ENCODE measurements at regions not wholly inside any gene's neighbourhood (a gene's known extent, or its start where the extent isn't known, plus 50 kb on each side); places are given as distances from the start of the nearest gene placed in this dataset.
"Not testable (repeated sequence)": the region's sequence is repeated elsewhere in the genome, so short reads cannot be mapped to it uniquely, and the experiment has no call there.

GRCh38 chr22:49357661-49358440, 469.8 kb downstream of the BRD1 start:
- no peak for DNase-seq (ENCODE audit: low read depth)

DNA sequence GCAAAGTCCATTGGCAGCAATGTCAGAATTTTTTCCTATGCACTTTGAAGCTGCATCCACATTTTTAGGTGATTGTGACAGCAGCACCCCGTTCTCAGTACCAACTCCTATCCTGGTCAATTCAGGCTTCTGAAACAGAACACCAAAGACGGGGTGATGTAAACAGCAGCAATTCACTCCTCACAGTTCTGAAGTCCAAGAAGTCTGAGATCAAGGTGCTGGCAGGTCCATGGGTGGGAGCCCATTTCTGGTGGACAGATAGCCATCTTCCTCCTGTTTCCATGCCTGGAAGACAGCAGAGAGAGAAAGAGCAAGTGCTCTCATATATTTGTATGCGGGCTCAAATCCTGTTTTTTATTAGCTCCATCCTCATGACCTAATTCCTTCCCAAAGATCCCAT, 471.2 kb downstream of the BRD1 start:
- no peak for DNase-seq (ENCODE audit: low read depth)

DNA sequence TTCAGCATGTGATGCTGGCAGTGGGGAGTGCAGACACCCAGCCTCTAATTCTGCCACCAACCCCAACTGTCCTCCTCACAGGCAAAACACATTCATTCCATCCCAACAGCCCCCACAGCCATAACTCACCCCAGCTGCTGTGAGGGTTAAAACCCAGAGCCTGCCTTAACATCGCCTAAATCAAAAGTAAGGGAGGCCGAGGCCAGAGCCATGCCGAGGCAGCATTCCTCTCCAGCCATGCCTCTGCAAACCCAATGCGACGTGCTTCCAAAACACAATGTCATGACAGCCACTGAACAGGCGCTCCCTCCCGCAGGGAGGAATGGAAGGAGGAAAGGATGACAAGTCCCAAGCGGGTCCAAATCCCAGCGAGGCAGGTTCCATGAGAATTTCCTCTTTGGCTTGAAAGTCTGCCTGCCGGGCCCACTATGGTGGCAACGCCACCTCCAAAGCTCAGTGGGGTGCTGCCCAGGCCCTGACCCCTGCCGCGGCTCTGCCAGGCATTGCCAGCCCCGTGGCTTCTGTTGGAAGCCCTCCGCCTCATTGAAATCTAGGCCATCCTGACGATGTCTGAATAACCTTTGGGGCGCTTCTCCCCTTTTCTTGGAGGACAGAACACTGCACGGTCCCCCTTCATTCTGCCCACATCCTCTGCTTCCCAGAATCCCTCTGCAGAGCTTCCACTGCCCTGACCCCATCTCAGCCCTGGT, 472.3 kb downstream of the BRD1 start:
- DNase-seq (ENCODE audit: low read depth): no peak

- DNase-seq (ENCODE audit: low read depth): no peak
Measured at GRCh38 chr22:49354516-49355210, 473.0 kb downstream of the BRD1 start.

GRCh38 chr22:49353235-49353634, 474.4 kb downstream of the BRD1 start:
- DNase-seq (ENCODE audit: low read depth): no peak

GRCh38 chr22:49352361-49353169, 475.1 kb downstream of the BRD1 start:
- DNase-seq (ENCODE audit: low read depth): no peak

GRCh38 chr22:49351761-49352227, 475.9 kb downstream of the BRD1 start:
- no peak for DNase-seq (ENCODE audit: low read depth)

DNA sequence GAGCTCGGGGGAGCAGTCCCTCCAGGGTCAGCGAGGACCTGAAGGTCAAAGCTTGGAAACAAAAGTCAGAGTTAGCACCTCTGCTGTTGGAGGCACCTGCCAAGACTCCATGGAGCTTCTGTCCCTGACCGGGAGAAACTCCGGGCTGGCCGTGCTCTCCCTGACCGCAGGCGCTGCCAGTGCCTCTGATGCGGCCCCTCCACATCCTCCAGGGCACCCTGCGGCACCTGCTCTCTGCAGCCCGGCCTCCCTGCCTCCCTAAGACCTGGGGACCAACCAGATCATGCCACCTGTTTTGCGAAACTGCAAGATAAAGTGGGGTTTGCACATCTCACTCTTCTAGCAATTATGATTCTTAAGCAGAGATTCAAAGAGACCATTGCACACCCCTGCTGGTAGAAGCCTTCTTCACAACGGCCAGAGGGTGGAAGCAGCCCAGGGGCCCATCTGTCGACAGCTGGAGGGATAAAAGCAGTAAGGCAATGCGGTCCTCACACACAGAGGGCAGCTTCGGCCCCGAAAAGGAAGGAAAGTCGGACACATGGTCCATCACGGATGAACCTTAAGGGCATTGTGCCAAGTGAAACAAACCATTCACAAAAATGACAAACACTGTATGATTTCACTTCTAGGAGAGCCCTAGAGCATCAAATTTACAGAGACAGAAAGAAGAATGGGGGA, 477.1 kb downstream of the BRD1 start:
- no peak for DNase-seq (ENCODE audit: low read depth)

DNA sequence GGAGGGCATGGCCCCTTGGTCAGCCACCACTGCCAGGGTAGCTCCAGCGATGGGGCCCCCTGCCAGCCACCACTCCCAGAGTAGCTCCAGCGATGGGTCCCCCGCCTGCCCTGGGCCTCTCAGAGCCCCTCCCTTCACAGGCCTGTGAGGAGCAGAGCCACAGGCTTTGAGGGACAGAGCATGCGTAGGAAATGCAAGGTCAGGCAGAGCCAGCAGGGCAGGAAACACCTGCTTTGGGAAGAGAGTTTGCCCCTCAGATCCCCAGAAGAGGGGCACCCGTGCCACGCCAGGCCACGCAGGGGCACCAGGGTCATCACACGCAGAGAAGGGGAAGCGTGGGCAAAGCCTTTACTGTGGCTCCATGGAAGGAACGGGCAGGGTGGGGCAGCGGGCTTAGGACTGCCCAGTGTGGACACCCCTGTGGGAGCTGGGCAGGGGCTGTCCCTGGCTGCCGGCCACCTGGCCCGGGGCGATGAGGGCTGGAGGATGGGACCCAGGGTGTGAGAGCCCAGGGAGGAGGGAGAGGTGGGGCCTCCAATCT, 477.8 kb downstream of the BRD1 start:
- DNase-seq (ENCODE audit: low read depth): no peak

GRCh38 chr22:49349181-49349835, 478.4 kb downstream of the BRD1 start:
- DNase-seq (ENCODE audit: low read depth): no peak

DNA sequence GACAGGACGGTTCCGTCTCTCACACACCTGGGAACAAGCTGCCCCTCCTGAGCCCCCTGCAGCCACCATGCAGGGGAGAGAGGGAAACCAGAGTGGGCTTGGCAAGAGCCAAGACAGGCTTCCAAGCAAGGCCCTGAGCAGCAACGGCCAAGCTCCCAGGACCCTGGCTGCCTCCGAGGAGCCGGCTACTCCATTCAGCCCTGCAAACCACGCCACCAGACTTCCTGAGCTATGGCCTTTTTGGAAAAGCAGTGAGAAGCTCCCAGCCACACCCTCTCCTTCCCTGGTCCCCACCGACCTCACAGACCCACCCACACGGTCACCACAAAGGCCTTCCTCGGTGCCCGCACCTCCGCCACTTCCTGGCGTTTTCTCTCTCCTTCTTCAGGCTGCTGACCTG, 479.0 kb downstream of the BRD1 start:
- DNase-seq (ENCODE audit: low read depth): no peak

- DNase-seq (ENCODE audit: low read depth): no peak
Measured at GRCh38 chr22:49347376-49347775, 480.3 kb downstream of the BRD1 start.

GRCh38 chr22:49345896-49346295, 481.8 kb downstream of the BRD1 start:
- DNase-seq (ENCODE audit: low read depth): no peak

DNA sequence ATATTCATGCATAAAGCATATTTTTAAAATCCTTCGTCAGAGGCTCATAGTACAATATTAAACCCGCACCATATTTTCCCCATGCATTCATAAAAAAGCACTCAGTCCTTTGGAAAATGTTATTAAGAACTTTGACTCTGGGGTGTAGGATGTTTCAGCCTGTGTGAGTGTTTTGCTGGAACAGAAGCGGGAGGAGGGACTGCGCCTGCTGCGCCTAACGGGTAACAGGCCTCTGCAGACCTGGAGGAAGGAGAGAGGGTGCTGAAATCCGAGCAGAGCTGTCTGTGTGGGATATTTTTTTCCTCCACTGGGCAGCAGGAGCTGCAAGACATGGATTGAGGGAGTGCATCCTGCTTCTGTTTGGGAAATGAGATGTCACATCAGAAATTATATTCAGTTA, 483.0 kb downstream of the BRD1 start:
- DNase-seq (ENCODE audit: low read depth): no peak

DNA sequence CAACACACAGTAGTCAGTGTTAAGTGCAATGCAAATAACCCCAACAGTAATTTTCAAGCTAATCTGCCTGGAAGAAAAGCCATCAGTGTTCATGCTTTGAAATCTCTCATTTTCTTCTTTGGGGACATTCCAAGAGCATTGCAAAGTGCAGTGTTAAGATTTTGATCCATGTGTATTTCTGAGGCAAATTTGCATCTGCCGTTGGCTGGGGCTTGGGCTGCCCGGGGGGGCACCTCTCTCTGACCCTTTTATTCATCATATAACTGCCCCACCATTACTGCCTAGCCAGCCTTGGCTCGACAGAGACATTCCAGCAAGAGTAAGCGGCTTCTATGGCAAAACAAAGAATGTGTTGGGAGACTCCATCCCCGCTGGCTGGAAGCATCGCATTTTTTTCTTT, 483.5 kb downstream of the BRD1 start:
- DNase-seq (ENCODE audit: low read depth): no peak

GRCh38 chr22:49340406-49340805, 487.3 kb downstream of the BRD1 start:
- DNase-seq (ENCODE audit: low read depth): no peak

- DNase-seq (ENCODE audit: low read depth): not testable (repeated sequence)
Measured at GRCh38 chr22:49336483-49336882, 491.2 kb downstream of the BRD1 start.

DNA sequence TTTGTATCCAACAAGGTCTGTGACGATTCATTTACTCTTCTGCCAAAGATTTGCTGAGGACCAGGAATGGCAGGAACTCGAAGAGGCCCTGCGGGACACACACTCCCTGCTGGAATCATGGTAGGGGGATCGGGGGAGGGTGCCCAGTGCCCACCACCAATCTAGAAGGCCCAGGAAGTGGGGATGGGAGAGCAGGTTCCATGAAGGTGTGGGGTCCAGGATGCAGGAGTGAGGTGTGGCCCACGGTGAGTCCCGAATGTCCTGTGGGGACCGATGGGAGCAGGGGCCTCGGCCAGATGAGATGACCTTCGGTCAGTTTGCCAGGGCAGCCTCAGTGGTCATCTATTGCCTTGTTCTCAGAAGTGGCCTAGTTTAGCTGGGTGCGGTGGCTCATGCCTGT, 492.7 kb downstream of the BRD1 start:
- DNase-seq (ENCODE audit: low read depth): no peak

GRCh38 chr22:49334449-49334789, 493.3 kb downstream of the BRD1 start:
- no peak for DNase-seq (ENCODE audit: low read depth)

GRCh38 chr22:49333206-49333605, 494.5 kb downstream of the BRD1 start:
- DNase-seq (ENCODE audit: low read depth): no peak
